ENCODE measurements at regions not wholly inside any gene's neighbourhood (a gene's known extent, or its start where the extent isn't known, plus 50 kb on each side); places are given as distances from the start of the nearest gene placed in this dataset.

- H3K27me3 ChIP-seq (replicated peaks; ENCODE audit: insufficient read depth, low read length): no peaks in the 10 kb centered on the region
- H3K9me3 ChIP-seq (replicated peaks; ENCODE audit: insufficient read depth, low read length): no peaks in the 10 kb centered on the region
- no peak for DNase-seq
- H3K4me3 ChIP-seq (ENCODE audit: low read length): no peak overlapping the region
- no peak overlapping the region for H2AFZ ChIP-seq (ENCODE audit: low read length)
- H3K9me2 ChIP-seq (replicated peaks; ENCODE audit: insufficient read depth, low read length): no peaks in the 10 kb centered on the region
- no peaks in the 10 kb centered on the region for H4K20me1 ChIP-seq (ENCODE audit: insufficient read depth, low read length)
- H3K79me2 ChIP-seq (ENCODE audit: low read length): no peaks in the 10 kb centered on the region
- no peaks in the 10 kb centered on the region for H3K36me3 ChIP-seq (replicated peaks; ENCODE audit: insufficient read depth, low read length)
- H3K4me2 ChIP-seq (ENCODE audit: low read depth, low read length): no peak overlapping the region
- H3F3A ChIP-seq (ENCODE audit: insufficient read depth, low read length): no peaks in the 10 kb centered on the region
- no peak for TF ChIP-seq CTCF (IDR thresholded peaks at IDR 0.05; ENCODE audit: low read length)
- H3K9ac ChIP-seq (ENCODE audit: low read length): no peak overlapping the region
- no peak overlapping the region for H3K27ac ChIP-seq (ENCODE audit: low read length)
- H3K4me1 ChIP-seq (ENCODE audit: low read length): no peaks in the 10 kb centered on the region
Measured at GRCh38 chr3:86519819-86520218, 471.1 kb downstream of the VGLL3 start.

- H4K20me1 ChIP-seq (ENCODE audit: insufficient read depth, low read length): no peaks in the 10 kb centered on the region
- H3K27ac ChIP-seq (ENCODE audit: low read length): no peak overlapping the region
- H3F3A ChIP-seq (ENCODE audit: insufficient read depth, low read length): no peaks in the 10 kb centered on the region
- no peaks in the 10 kb centered on the region for H3K27me3 ChIP-seq (replicated peaks; ENCODE audit: insufficient read depth, low read length)
- H3K4me2 ChIP-seq (ENCODE audit: low read depth, low read length): no peak overlapping the region
- no peaks in the 10 kb centered on the region for H3K9me3 ChIP-seq (replicated peaks; ENCODE audit: insufficient read depth, low read length)
- TF ChIP-seq EZH2 (optimal IDR thresholded peaks at IDR 0.05; ENCODE audit: low read depth, low read length) (no peak), CTCF (IDR thresholded peaks at IDR 0.05; ENCODE audit: low read length) (no peak), EZH2phosphoT487 (IDR thresholded peaks at IDR 0.05; ENCODE audit: low read length) (no peak)
- H3K9me2 ChIP-seq (replicated peaks; ENCODE audit: insufficient read depth, low read length): no peaks in the 10 kb centered on the region
- H3K9ac ChIP-seq (ENCODE audit: low read length): no peak overlapping the region
- H3K36me3 ChIP-seq (replicated peaks; ENCODE audit: insufficient read depth, low read length): no peaks in the 10 kb centered on the region
- H2AFZ ChIP-seq (ENCODE audit: low read length): no peak overlapping the region
- H3K79me2 ChIP-seq (ENCODE audit: low read length): no peaks in the 10 kb centered on the region
- no peak overlapping the region for H3K4me3 ChIP-seq (ENCODE audit: low read length)
- H3K4me1 ChIP-seq (ENCODE audit: low read length): no peaks in the 10 kb centered on the region
- no peak for DNase-seq
Measured at GRCh38 chr3:86481636-86482035, 509.3 kb downstream of the VGLL3 start.

GRCh38 chr3:86481031-86481430, 509.9 kb downstream of the VGLL3 start:
- Histone ChIP-seq H3K27ac (ENCODE audit: low read length) (no peak overlapping the region), H3K4me1 (ENCODE audit: low read length) (no peaks in the 10 kb centered on the region), H3K4me3 (ENCODE audit: low read length) (no peak overlapping the region), H3K36me3 (replicated peaks; ENCODE audit: insufficient read depth, low read length) (no peaks in the 10 kb centered on the region), H3K27me3 (replicated peaks; ENCODE audit: insufficient read depth, low read length) (no peaks in the 10 kb centered on the region), H2AFZ (ENCODE audit: low read length) (no peak overlapping the region), H4K20me1 (ENCODE audit: insufficient read depth, low read length) (no peaks in the 10 kb centered on the region), H3K9me2 (replicated peaks; ENCODE audit: insufficient read depth, low read length) (no peaks in the 10 kb centered on the region), H3K79me2 (ENCODE audit: low read length) (no peaks in the 10 kb centered on the region), H3K4me2 (ENCODE audit: low read depth, low read length) (no peak overlapping the region), H3F3A (ENCODE audit: insufficient read depth, low read length) (no peaks in the 10 kb centered on the region), H3K9ac (ENCODE audit: low read length) (no peak overlapping the region), H3K9me3 (replicated peaks; ENCODE audit: insufficient read depth, low read length) (no peaks in the 10 kb centered on the region)
- no peak for TF ChIP-seq EZH2phosphoT487 (IDR thresholded peaks at IDR 0.05; ENCODE audit: low read length)
- no peak for TF ChIP-seq EZH2 (optimal IDR thresholded peaks at IDR 0.05; ENCODE audit: low read depth, low read length)
- TF ChIP-seq CTCF (IDR thresholded peaks at IDR 0.05; ENCODE audit: low read length): no peak
- DNase-seq: no peak

GRCh38 chr3:86464180-86464579, 526.8 kb downstream of the VGLL3 start:
- H3K4me1 ChIP-seq (ENCODE audit: low read length): no peaks in the 10 kb centered on the region
- no peak for DNase-seq
- no peak overlapping the region for H3K4me3 ChIP-seq (ENCODE audit: low read length)
- H3K27me3 ChIP-seq (replicated peaks; ENCODE audit: insufficient read depth, low read length): no peaks in the 10 kb centered on the region
- H3K27ac ChIP-seq (ENCODE audit: low read length): no peak overlapping the region
- H3K36me3 ChIP-seq (replicated peaks; ENCODE audit: insufficient read depth, low read length): no peaks in the 10 kb centered on the region
- no peak overlapping the region for H3K9ac ChIP-seq (ENCODE audit: low read length)
- no peaks in the 10 kb centered on the region for H3K79me2 ChIP-seq (ENCODE audit: low read length)
- no peak overlapping the region for H2AFZ ChIP-seq (ENCODE audit: low read length)
- H3K4me2 ChIP-seq (ENCODE audit: low read depth, low read length): no peak overlapping the region
- no peak for TF ChIP-seq EZH2phosphoT487 (IDR thresholded peaks at IDR 0.05; ENCODE audit: low read length)
- TF ChIP-seq EZH2 (optimal IDR thresholded peaks at IDR 0.05; ENCODE audit: low read depth, low read length): no peak
- TF ChIP-seq CTCF (IDR thresholded peaks at IDR 0.05; ENCODE audit: low read length): no peak
- H3K9me2 ChIP-seq (replicated peaks; ENCODE audit: insufficient read depth, low read length): no peaks in the 10 kb centered on the region
- H3F3A ChIP-seq (ENCODE audit: insufficient read depth, low read length): no peaks in the 10 kb centered on the region
- H3K9me3 ChIP-seq (replicated peaks; ENCODE audit: insufficient read depth, low read length): no peaks in the 10 kb centered on the region
- H4K20me1 ChIP-seq (ENCODE audit: insufficient read depth, low read length): no peaks in the 10 kb centered on the region
